ENCODE measurements at regions not wholly inside any gene's neighbourhood (a gene's known extent, or its start where the extent isn't known, plus 50 kb on each side); places are given as distances from the start of the nearest gene placed in this dataset.

- TF ChIP-seq CTCF (conservative IDR thresholded peaks at IDR 0.05) (no peak), EZH2 (IDR thresholded peaks at IDR 0.05; ENCODE audit: low read depth) (no peak)
Observed at GRCh38 chr4:132417220-132417619, 731.9 kb upstream of the PCDH10 start.

Measured in PC-9 (cell line).